Umbilical cord (tissue), 1 donor: ENCODE measurements at regions not wholly inside any gene's neighbourhood (a gene's known extent, or its start where the extent isn't known, plus 50 kb on each side); places are given as distances from the start of the nearest gene placed in this dataset.
"Not testable (repeated sequence)": the region's sequence is repeated elsewhere in the genome, so short reads cannot be mapped to it uniquely, and the experiment has no call there.

ENCODE experiments used
- DNase-seq: peaks from one replicate; pipeline ENCODE4 v3.0.0-alpha.2; 2015; ENCODE audit warnings: low spot score

DNA sequence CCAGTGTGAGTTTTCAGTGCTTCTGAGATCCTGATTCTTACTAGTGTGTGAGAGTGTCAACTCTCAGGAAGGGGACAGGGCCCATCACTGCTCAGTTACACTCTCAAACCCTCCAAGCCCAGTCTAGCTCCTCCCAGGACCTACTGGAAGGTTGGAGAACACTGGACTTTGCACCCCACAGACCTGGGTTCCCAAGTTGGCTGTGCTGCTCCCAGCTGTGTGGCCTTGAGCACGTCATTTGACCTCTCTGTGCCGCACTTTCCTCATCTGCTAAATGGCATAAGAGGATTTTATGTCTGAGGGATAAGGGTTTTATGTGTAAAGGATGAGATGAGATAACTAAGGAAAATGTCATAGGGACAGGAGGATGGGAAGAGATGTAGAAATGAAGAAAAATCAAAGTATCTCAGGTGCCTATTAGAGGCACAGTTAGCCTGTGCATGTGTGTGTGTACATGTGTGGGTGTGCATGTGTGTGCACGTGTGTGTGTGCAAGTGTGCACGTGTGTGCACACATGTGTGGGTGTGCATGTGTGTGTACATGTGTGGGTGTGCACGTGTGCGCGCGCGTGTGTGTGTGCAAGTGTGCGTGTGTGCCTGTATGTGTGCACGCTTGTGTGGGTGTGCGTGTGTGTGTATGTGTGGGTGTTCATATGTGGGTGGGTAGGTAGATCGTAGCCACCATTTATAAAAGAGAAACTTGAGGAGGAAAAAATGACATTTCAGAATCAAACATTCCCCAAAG is 108.0 kb upstream of the GRK3 start:
- not testable (repeated sequence) for DNase-seq

DNA sequence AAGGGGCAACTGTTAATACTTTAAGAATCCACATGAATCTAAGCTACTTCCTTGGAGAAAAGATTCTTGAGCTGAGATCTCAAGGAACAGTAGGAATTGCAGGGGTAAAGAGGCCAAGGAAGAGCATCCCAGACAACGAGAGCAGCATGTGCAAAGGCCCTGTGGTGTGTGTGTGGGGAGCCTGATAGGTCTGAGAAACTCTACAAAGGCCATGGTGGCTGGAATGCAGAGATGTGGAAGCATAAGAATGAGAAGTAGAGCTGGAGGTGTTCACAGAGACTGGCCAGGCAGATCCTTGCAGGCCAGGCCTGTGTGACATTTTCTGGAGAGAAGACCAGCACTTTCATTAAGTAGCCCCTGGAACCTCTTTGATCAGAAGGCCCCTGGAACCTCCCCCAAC is 105.8 kb upstream of the GRK3 start:
- DNase-seq: not testable (repeated sequence)

DNA sequence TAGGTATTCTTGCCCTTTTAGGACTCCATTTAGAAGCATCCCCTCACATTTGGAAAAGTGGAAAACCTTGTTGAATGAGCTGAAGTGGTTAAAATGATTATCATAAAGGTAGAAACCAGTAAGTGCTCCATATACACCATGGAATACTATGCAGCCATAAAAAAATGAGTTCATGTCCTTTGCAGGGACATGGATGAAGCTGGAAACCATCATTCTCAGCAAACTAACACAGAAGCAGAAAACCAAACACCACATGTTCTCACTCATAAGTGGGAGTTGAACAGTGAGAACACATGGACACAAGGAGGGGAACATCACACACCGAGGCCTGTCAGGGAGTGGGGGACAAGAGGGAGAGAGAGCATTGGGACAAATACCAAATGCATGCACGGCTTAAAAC is 103.8 kb upstream of the GRK3 start:
- not testable (repeated sequence) for DNase-seq

DNA sequence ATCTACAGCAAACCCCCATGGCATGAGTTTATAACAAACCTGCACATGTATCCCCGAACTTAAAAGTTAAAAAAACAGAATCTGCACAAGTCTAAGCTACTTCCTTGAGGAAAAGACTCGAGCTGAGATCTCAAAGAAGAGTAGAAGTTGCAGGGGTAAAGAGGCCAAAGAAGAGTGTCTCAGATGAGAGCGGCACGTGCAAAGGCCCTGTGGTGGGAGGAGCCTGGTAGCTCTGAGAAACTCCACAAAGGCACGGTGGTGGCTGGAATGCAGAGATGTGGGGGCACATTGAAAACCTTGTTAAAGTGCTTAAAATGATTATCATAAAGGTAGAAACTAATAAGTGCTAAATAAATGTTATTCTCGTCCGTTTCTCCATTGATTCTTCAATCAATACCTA is 103.2 kb upstream of the GRK3 start:
- no peak for DNase-seq

DNA sequence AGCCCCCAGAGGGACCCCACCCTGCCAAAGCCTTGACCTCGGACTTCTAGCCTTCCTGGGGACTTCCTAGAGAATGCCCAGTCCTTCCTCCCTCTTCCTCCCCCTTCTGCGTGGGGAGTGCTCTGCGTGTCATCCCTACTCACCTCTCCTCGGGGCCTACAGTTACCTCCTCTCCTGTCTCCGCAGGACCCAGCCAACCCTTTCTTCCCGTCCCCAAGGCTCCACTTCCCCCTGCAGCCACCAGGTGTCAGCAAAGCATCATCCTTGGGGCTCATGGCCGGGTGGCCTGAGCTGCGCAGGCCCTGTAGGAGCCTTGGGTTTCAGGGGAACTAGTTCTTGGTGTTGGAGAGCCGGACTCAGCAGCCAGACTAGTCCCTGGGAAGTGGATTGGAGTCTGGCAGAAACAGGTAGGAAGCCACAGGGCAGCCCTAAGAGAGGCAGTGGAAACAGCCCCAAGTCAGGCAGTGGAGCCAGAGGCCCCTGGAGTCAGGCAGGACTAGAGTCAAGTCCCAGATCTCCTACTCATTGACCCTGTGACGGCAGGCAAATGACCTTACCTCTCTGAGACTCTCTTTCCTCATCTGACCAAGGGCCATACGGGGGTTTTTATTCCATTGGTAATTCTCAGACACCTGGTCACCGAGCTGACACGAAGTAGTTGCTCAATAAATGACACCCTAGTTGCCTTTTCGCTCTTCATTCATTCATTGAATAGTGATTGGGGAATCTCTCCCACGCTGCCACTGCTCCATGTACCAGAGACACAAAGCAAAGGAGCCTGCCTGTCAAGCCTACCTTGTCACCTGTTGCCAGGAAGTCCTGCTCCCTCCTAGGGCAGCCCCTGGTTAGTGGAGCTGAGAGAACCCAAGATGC is 101.8 kb upstream of the GRK3 start:
- DNase-seq: peak; percentile 81

DNA sequence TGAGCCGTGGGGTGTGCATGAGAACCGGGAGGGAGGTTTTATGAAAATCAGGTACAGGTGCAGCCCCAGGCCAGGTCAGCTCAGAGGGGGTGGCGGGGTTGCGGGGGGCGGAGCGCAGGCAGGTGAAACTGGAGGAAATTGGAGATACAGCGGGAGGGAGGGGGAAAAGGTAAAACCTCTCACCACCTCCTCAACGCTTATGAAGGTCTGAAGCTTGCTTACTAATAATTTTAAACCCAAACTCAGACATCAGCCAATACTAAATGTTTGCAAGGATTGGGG is 101.2 kb upstream of the GRK3 start:
- not testable (repeated sequence) for DNase-seq

DNA sequence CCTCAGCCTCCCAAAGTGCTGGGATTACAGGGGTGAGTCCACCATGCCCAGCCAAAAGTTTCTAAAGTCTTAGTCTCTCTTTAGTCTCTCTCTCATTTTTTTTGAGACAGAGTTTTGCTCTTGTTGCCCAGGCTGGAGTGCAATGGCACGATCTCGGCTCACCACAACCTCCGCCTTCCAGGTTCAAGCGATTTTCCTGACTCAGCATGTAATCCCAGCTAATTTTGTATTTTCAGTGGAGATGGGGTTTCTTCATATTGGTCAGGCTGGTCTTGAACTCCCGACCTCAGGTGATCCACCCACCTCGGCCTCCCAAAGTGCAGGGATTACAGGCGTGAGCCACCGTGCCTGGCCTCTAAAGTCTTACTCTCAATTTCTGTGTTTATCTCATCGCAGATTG is 100.1 kb upstream of the GRK3 start:
- DNase-seq: not testable (repeated sequence)

DNA sequence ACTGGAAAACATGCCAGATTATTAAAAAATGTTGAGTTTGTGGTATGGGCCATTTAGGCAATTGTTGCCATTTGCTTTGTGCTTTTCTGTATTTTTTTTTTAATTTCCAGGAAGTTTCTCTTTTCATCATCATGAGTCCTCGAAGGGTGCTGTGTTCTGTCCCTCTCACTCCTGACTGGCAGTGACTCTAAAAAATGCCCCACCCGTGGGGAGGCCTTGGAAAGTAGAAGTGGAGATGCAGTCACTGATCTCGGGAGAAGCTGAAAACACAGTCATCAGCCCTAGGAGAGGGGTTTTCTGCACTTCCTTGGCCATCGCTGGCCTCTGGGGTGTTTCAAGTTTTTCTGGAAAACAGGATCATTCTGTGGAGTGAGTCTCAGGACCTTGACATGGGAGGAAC is 98.5 kb upstream of the GRK3 start:
- no peak for DNase-seq

DNA sequence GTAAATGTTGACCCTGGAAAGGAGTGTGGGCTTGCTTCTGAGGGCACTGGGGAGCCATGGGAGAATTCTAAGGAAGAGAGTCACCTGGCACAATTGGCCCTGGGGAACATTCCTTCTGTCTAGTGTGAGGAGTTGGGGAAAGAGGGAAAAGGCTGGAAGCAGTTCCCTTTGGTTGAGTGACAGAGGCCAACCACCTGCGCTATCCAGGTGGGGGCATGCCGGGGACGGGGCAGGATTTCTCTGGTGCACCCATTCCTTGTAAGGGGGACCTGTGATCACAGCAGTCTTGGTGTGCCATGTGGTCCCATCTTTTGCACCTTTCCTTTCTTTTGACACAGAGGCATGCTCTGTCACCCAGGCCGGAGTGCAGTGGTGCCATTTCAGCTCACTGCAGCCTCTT is 92.1 kb upstream of the GRK3 start:
- no peak for DNase-seq

DNA sequence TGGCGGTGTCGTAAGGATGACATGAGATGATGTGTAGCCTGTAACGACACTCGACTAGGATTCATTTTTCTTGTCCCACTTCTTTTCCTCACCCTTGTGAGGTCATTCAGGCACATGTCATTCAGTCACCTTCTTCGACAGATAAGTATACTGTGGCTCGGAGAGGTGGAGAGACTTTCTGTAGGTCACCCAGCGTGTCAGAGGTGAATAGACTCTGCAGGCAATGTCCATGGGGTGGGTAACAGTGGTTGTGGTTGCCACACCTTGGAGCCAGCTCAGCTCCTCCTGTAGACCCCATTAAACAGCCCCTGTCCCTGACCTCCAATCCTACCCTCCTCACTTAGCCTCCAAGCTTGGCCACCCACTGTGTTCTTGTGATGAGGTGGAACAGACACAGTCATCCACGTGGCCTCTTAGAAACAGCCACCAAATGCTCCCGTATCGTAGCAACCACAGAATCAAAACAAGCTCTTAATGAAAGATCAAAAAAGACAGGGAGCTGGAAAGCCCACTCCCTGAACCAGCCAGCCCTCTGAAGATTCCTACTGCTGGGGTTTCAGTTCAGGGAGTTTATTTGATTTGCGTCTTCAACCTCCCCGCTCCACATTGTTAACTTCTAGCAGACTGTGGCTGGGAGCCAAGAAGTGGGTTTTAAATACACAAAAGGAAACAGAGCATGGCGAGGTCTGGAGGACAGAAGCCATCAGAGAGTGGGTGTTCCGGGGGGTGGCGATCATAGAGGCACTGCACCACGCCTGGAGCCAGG is 89.0 kb upstream of the GRK3 start:
- DNase-seq: peak; percentile 62

DNA sequence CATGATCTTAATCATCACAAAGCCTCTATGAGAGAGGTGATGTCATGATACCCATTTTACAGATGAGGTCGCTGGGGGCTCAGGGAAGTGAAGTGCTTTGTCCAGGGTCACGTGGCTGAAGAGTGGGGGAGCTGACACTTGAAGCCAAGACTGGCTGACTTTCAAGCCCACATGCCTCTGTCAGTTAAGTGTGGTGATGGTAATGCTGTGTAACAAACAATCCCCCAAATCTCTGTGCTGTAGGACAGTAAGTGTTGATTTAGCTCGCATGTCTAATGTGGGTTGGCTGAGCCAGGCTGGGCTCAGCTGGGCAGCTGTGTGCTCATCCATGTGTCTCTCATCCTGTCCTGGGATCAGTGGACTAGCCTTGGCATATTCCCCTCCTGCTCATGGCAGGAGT is 87.1 kb upstream of the GRK3 start:
- DNase-seq: no peak

DNA sequence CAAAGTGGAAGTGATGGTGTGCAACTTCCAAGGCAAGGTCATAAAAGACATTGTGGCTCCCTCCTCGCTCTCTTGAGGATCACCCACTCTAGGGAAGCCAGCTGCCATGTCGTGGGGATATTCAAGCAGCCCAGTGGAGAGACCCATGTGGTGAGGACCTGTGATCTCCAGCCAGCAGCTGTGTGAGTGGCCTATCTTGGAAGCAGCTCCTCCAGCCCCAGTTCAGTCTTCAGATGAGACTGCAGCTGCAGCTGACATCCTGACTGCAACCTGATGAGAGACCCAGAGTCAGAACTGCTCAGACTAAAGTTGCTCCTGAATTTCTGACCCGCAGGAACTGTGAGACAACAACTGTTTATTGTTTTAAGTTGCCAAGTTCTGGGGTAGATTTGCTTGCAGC is 86.4 kb upstream of the GRK3 start:
- DNase-seq: no peak

DNA sequence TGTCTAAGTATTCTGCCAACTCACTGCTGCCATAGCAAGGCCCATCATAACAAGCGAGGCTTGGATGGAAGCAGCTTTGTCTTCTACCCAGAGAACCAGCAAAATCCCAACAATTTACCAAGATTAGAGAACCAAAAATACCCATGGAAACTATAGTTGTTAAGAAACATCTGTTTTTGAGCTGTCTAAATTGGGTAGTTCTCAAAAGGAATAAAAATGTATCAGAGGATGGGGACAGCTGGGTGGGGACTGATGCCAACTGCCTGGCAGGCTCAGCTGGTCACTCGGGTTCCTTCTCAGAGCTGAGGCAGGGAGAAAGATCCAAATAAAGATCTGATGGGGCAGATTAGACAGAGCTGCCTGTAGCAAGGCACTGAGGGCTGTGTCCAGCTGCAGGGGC is 85.9 kb upstream of the GRK3 start:
- DNase-seq: no peak

DNA sequence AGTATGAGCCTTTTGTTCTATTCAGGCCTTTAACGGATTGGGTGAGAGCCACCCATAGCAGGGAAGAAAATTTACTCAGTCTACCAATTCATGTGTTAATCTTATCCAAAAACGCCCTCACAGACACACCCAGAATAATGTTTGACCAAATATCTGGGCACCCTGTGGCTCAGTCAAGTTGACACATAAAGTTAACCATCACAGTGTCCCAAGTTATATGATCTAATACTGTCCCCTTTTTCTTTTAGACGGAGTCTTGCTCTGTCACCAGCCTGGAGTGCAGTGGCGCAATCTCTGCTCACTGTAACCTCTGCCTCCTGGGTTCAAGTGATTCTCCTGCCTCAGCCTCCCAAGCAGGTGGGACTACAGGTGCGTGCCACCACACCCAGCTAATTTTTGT is 83.6 kb upstream of the GRK3 start:
- DNase-seq: not testable (repeated sequence)

DNA sequence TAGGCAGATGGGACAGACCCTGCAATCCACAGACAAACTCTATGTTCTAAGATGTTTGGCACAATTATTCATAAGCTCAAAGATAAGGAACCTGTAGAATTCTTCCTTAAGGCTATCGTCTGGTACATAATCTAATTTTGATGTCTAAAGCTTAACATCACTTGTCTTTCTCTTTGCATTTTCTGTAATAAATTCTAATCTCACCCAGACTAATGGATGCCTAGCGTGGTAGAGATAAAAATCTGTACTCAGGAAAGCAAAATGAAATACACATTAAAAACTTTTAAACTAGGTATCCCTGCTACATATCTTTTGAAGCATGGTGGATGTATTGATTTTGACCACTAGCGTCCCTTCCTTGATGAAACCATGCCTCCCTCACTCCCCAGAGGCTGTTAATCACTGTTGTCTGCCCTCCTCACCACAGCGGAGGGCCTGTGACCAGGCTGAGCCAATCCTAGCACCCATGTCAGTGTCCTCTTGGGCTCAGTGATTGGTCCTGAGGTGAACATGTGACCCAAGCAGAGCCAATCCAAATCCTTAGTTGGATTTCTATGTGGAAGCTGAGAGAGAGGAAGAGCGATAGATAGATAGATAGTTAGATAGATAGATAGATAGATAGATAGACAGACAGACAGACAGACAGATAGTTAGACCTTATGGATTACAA is 82.2 kb upstream of the GRK3 start:
- no peak for DNase-seq

DNA sequence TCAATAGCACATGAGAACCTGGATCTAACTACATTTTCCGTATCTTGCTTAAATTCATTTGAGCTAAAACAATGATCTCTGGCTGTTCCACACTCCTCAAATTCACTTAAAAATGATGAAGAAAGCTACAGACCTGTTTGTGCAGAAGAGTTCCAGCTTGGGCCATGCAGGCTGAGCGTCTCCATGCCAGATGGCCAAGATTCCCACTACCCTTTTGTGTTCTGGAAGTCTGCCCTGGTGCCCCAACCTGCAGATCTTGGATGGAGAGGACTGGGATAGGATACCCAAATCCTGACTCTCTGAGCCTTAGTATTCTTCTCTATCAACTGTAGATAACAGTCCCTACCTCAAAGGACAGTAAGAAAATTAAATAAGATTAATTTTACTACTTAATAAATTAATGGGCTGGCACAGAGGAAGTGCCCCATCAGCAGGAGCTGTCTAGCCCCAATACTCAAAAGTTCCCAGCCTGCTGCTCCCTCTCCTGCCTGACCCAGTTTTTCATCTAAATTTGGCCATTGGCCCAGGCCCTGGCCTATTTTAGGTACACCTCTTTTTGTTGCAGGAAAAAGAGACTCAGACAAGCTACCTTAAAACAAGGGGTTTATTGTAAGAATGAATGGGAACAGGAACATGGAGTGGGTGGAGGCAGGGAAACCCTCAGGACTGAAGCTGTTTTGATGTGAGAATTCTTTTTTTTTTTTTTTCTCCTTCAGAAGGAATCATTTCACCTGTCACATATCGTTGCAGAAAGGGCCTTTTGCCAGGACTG is 81.4 kb upstream of the GRK3 start:
- no peak for DNase-seq

DNA sequence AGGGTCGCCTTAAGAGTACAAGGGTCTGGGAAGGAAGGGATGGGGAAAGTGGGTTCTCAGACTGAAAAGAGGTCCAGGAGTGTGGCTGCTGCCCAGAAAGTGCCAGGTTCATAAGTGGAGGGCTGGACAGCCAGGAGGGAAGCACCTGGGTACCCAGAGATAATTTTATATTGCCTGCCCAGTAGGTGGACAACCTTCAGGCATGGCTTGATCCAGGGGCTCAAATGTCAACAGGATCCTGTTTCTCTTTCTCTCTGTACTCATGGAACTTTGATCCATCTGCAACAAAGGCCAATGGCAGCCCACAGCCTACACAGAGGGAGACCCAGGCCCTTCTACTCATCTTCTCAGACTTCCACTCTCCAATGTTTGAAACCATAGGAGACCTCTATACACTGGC is 80.5 kb upstream of the GRK3 start:
- no peak for DNase-seq

DNA sequence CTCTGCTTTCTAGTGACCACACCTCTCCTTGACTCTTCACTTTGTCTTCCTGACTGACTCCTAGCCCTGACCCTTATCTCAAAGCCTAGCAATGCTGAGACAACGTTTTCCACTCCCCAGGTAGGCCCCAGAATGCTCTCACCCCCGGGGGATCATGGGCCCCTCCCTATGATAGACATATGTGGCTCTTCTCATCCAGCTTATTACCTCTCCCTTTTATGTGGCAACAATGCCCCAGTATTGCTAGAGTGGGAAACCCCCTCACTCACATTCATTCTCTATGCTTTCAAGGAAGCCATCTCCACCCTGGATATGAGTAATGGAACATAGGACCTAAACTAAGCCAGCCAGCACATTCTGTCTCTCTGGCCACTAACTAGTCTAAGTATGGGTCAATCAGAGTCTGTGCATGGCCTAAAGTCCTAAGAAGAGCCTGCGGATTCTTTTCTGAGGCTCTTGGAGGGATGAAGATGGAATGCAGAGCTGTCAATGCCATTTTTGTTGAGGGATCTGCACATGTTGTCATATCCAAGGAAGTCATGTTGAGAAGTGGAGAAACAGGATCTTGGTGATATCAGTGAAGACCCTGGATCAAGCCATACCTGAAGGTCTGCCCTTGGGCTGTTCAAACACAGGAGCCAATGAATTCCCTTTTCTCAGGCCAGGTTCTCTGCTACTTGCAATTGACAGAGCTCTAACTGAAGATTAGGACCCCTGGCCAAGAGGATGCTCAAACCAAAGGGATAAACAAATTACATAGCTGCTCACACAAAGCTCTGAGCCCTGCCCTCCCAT is 79.8 kb upstream of the GRK3 start:
- no peak for DNase-seq

DNA sequence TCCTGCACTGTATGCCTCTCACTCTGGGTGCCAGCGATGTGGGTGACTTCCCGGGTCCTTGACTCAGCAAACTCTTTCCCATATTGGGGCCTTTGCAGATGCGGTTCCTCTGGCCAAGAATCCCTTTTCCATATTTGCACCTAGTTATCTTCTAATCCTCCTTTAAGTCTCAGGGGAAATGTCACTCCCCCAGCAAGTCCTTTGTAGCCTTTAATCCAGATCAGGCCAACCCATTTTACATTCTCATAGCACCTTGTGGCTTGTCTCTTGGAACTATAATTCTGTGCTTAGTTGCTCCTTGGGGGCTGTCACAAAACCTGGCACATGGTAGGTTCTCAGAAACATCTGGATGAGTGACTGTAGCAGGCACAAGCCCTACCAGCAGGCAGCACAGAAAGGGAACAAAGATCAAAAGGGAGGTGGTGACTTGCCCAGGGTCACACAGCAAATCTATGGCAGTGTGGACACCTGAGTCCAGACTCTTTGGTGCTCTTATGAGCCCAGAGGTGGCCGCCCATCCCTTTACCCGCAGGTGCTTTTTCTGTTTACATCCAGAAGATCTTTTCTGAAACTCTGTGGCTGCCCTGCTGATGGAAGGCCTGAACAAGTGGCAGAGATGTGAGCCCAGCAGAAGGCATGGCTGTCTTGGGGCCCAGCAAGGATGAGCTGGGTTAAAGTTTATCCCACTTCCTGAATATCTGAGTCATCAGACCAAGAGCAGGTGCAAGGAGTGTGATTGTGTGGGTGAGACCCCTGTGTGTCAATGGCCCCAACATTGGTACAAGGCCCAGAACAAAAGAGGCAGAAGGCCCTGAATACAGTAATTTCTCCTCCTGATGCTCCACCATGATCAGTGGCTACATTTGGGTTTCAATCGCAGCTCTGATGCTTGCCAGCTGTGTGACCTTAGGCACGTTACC is 78.6 kb upstream of the GRK3 start:
- DNase-seq: no peak
